OCI-LY7 (cell line): ENCODE measurements at regions not wholly inside any gene's neighbourhood (a gene's known extent, or its start where the extent isn't known, plus 50 kb on each side); places are given as distances from the start of the nearest gene placed in this dataset.
A peak's percentile ranks its signal among the peaks of the same experiment; 100 is the strongest.

ENCODE experiments used
- EZH2phosphoT487 ChIP-seq: fragments of 200-600 bp; sonication (generic); IDR thresholded peaks from 2 replicates; pipeline ENCODE4 v1.6.1; 2018; ENCODE audit warnings: low read depth, borderline replicate concordance, mild to moderate bottlenecking, mixed run types, antibody characterized with exemption, low read length, moderate library complexity, mixed read lengths
- TF ChIP-seq, protein P1 (sequence below): fragments of 200-600 bp; sonication (generic); conservative IDR thresholded peaks from 2 replicates; pipeline ENCODE4 v1.5.1; 2014; ENCODE audit warnings: mild to moderate bottlenecking, antibody characterized with exemption, low read length, moderate library complexity, mixed read lengths

DNA sequence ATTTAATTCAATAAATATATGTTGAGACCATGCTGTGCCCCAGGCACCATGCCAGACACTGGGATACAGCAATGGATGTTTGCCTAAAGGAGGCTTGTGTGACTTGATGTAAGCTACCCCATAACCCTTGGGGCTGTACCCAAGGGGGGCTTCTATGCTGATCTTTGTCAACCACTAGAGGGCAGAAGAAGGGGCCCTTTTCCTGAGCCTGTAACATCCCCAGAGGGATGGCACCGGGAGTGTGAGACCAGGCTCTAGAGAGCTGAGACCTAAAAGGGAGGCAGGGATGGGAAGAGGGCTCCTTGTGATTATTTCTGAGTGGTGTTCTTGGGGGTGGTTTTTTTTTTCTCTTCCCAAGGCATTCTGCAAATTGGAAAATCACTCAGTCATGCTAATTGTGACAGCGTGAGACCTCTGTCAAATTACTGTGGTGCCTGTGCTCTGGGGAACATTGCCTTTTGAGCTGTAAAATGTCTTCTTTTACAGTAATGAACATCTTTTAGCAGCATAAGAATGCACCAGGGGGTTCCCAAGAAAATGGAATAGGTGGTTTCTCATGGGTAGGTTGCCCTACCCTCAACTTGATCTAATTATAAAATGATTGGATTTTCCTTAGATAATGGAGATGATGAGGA is 138.7 kb upstream of the SLC24A3 start:
- TF ChIP-seq, protein P1, sequence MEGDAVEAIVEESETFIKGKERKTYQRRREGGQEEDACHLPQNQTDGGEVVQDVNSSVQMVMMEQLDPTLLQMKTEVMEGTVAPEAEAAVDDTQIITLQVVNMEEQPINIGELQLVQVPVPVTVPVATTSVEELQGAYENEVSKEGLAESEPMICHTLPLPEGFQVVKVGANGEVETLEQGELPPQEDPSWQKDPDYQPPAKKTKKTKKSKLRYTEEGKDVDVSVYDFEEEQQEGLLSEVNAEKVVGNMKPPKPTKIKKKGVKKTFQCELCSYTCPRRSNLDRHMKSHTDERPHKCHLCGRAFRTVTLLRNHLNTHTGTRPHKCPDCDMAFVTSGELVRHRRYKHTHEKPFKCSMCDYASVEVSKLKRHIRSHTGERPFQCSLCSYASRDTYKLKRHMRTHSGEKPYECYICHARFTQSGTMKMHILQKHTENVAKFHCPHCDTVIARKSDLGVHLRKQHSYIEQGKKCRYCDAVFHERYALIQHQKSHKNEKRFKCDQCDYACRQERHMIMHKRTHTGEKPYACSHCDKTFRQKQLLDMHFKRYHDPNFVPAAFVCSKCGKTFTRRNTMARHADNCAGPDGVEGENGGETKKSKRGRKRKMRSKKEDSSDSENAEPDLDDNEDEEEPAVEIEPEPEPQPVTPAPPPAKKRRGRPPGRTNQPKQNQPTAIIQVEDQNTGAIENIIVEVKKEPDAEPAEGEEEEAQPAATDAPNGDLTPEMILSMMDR: peak; percentile 71
- TF ChIP-seq EZH2phosphoT487: no peak
